Suppressor macrophage treated with lipopolysaccharide for 1 hour (primary cell): ENCODE measurements at regions not wholly inside any gene's neighbourhood (a gene's known extent, or its start where the extent isn't known, plus 50 kb on each side); places are given as distances from the start of the nearest gene placed in this dataset.
"Not testable (repeated sequence)": the region's sequence is repeated elsewhere in the genome, so short reads cannot be mapped to it uniquely, and the experiment has no call there.

Experiments
- DNase-seq, 3 donors: peaks; one replicate each; pipeline ENCODE4 v3.0.0-alpha.2; 2020 to 2022

GRCh38 chr12:126038434-126038833 is 973.2 kb downstream of the AACS start:
- DNase-seq = no peak

GRCh38 chr12:126040307-126040706 is 975.1 kb downstream of the AACS start:
- DNase-seq = no peak

- no peak for DNase-seq
Observed at GRCh38 chr12:126042286-126042685, 977.1 kb downstream of the AACS start.

- DNase-seq = not testable (repeated sequence)
Observed at GRCh38 chr12:126049501-126049900, 984.3 kb downstream of the AACS start.

GRCh38 chr12:126051611-126052107 is 986.4 kb downstream of the AACS start:
- no peak for DNase-seq

- no peak for DNase-seq
Observed at GRCh38 chr12:126055521-126055920, 990.3 kb downstream of the AACS start.

GRCh38 chr12:126061777-126062176 is 996.5 kb downstream of the AACS start:
- no peak for DNase-seq

GRCh38 chr12:126064028-126064427 is 998.8 kb downstream of the AACS start:
- no peak for DNase-seq

GRCh38 chr12:126067626-126068329 is 1002.5 kb downstream of the AACS start:
- DNase-seq = no peak

GRCh38 chr12:126069549-126070165 is 1004.4 kb downstream of the AACS start:
- DNase-seq = peak; percentile 64 to 69 (median 64)

- no peak for DNase-seq
Observed at GRCh38 chr12:126076515-126076914, 1011.3 kb downstream of the AACS start.

GRCh38 chr12:126083926-126084325 is 1018.7 kb downstream of the AACS start:
- no peak for DNase-seq

GRCh38 chr12:126084480-126084879 is 1019.2 kb downstream of the AACS start:
- DNase-seq = no peak

GRCh38 chr12:126086242-126086641 is 1021.0 kb downstream of the AACS start:
- DNase-seq = no peak

- DNase-seq = no peak
Observed at GRCh38 chr12:126087692-126088091, 1022.5 kb downstream of the AACS start.

GRCh38 chr12:126093908-126094307 is 1028.7 kb downstream of the AACS start:
- no peak for DNase-seq

GRCh38 chr12:126095748-126096510 is 1030.7 kb downstream of the AACS start:
- no peak for DNase-seq

GRCh38 chr12:126106706-126107105 is 1041.5 kb downstream of the AACS start:
- no peak for DNase-seq

- DNase-seq = no peak
Observed at GRCh38 chr12:126107659-126108058, 1042.4 kb downstream of the AACS start.

GRCh38 chr12:126108247-126108646 is 1043.0 kb downstream of the AACS start:
- DNase-seq = no peak

- no peak for DNase-seq
Observed at GRCh38 chr12:126112141-126112540, 1046.9 kb downstream of the AACS start.

- no peak for DNase-seq
Observed at GRCh38 chr12:126112849-126113248, 1047.6 kb downstream of the AACS start.

- DNase-seq = no peak
Observed at GRCh38 chr12:126114441-126114840, 1049.2 kb downstream of the AACS start.

GRCh38 chr12:126117502-126117901 is 1052.3 kb downstream of the AACS start:
- no peak for DNase-seq
